DND-41 (cell line): ENCODE measurements at regions not wholly inside any gene's neighbourhood (a gene's known extent, or its start where the extent isn't known, plus 50 kb on each side); places are given as distances from the start of the nearest gene placed in this dataset.

Experiments
- ATAC-seq: fragments of 200-7000 bp; cut with Tn5 transposase; 3 replicates; pipeline ENCODE4 v1.9.1; 2021; ENCODE audit warnings: low read depth; ENCODE audit not compliant: insufficient read depth
- DNase-seq: peaks from one replicate; pipeline ENCODE4 v3.0.0-alpha.2; 2020
- H2AFZ ChIP-seq: 2 replicates; pipeline ENCODE4 v1.6.0; 2012; ENCODE audit warnings: low read depth, low read length
- H3K27ac ChIP-seq: 2 replicates; pipeline ENCODE4 v1.5.1; 2012; ENCODE audit warnings: low read length, inconsistent platforms
- H3K27me3 ChIP-seq: fragments of 200-600 bp; sonication (generic); 2 replicates; pipeline ENCODE4 v1.6.0; 2012; ENCODE audit warnings: low read length, mild to moderate bottlenecking, inconsistent platforms; ENCODE audit not compliant: insufficient read depth, poor library complexity
- H3K36me3 ChIP-seq: 2 replicates; pipeline ENCODE4 v1.5.1; 2012; ENCODE audit warnings: low read length, inconsistent platforms; ENCODE audit not compliant: insufficient read depth
- H3K4me1 ChIP-seq: 2 replicates; pipeline ENCODE4 v1.5.1; 2012; ENCODE audit warnings: mild to moderate bottlenecking, low read length; ENCODE audit not compliant: insufficient read depth
- H3K4me2 ChIP-seq: 2 replicates; pipeline ENCODE4 v1.6.0; 2012; ENCODE audit warnings: mild to moderate bottlenecking, moderate library complexity, low read length, inconsistent platforms; ENCODE audit not compliant: insufficient read depth
- H3K4me3 ChIP-seq, 2 experiments: fragments of 200-600 bp in 1 of 2; shearing (Covaris generic) in 1 of 2; 2 replicates each; pipeline ENCODE4 v1.5.1; 2012 to 2016; ENCODE audit warnings: inconsistent platforms in 2 of 2, low read length in 2 of 2, mild to moderate bottlenecking in 2 of 2, low read depth in 1 of 2, moderate library complexity in 1 of 2
- H3K79me2 ChIP-seq: 2 replicates; pipeline ENCODE4 v1.6.0; 2012; ENCODE audit warnings: low read length, inconsistent platforms; ENCODE audit not compliant: insufficient read depth
- H3K9ac ChIP-seq: 2 replicates; pipeline ENCODE4 v1.6.0; 2012; ENCODE audit warnings: low read depth, mild to moderate bottlenecking, inconsistent platforms, low read length, moderate library complexity
- H3K9me3 ChIP-seq: 2 replicates; pipeline ENCODE4 v1.5.1; 2012; ENCODE audit warnings: low read length, moderate library complexity, mild to moderate bottlenecking, inconsistent platforms; ENCODE audit not compliant: insufficient read depth, severe bottlenecking
- H4K20me1 ChIP-seq: 2 replicates; pipeline ENCODE4 v1.6.0; 2012; ENCODE audit warnings: low read length; ENCODE audit not compliant: insufficient read depth
- CTCF ChIP-seq: IDR thresholded peaks from 2 replicates; pipeline ENCODE4 v1.5.1; 2012; ENCODE audit warnings: borderline replicate concordance, low read length, moderate library complexity, mild to moderate bottlenecking; ENCODE audit not compliant: poor library complexity, severe bottlenecking; ENCODE audit errors: extremely low read depth
- EZH2 ChIP-seq: IDR thresholded peaks from 3 replicates; pipeline ENCODE4 v1.6.1; 2012; ENCODE audit warnings: borderline replicate concordance, low read depth, mild to moderate bottlenecking, moderate library complexity, low read length, inconsistent platforms; ENCODE audit not compliant: severe bottlenecking

DNA sequence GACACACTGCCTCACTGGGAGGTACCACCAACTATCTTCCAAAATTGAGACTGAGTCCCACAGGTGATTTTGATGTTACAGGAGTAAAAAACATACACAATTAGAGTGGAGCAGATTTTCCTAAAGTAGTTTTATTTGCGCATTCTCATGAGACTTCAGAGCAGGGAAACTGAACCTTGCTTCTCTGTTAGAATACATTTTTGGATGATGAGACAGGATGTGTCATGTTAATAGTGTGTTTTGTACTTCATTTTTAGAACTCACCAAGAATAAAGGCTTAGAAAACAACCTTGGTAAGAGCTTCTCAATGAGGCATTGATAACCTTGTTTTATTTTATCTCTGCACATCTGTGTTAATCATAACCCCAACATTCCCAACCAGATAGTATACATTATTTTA is 310.2 kb upstream of the GALNT5 start:
- Histone ChIP-seq H3K9me3 (peaks cover 14% of the 10 kb centered on the region), H2AFZ (0 out of 2 replicates have a peak overlapping the region, but pooled peaks have one; percentile 26), H3K4me1 (no peaks in the 10 kb centered on the region), H3K4me3 (no peak overlapping the region), H3K27ac (no peak overlapping the region), H4K20me1 (no peaks in the 10 kb centered on the region), H3K4me2 (no peak overlapping the region), H3K79me2 (no peaks in the 10 kb centered on the region), H3K27me3 (no peaks in the 10 kb centered on the region), H3K9ac (no peak overlapping the region), H3K36me3 (no peaks in the 10 kb centered on the region)
- DNase-seq (no peak), ATAC-seq (no peak)
- no peak for TF ChIP-seq CTCF
- TF ChIP-seq EZH2, result no peak

DNA sequence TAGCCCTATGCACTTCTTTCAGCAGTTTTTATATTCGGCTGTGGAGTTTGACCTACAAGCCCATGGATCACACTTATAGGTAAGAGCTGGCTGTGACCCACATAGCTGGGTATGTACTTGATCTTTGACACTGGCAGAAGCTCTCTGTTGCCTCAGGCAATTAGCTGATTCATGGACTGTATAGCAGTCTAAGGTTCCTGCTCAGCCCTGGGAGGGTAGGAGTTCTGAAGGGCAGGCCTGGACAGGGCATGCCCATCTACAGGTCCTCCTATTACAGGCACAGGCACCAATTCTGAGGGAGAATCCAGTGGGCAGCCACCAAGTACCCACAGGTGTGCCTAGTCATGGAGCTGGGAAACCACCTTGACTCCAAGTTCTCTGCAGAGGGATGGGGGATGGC is 301.8 kb upstream of the GALNT5 start:
- Histone ChIP-seq H4K20me1 (no peaks in the 10 kb centered on the region), H3K79me2 (no peaks in the 10 kb centered on the region), H3K9me3 (peaks cover 47% of the 10 kb centered on the region), H3K27me3 (no peaks in the 10 kb centered on the region), H3K4me2 (no peak overlapping the region), H3K27ac (no peak overlapping the region), H2AFZ (no peak overlapping the region), H3K4me3 (no peak overlapping the region), H3K36me3 (0 out of 2 replicates have a peak, but pooled peaks cover 7% of the 10 kb centered on the region), H3K9ac (no peak overlapping the region), H3K4me1 (no peaks in the 10 kb centered on the region)
- DNase-seq (no peak), ATAC-seq (no peak)
- TF ChIP-seq EZH2 (no peak), CTCF (no peak)

GRCh38 chr2:156956161-156956560 is 301.3 kb upstream of the GALNT5 start:
- DNase-seq (no peak), ATAC-seq (no peak)
- Histone ChIP-seq H3K9me3 (peaks cover 44% of the 10 kb centered on the region), H3K27ac (no peak overlapping the region), H3K4me3 (no peak overlapping the region), H3K4me1 (no peaks in the 10 kb centered on the region), H3K4me2 (no peak overlapping the region), H3K27me3 (no peaks in the 10 kb centered on the region), H2AFZ (no peak overlapping the region), H4K20me1 (no peaks in the 10 kb centered on the region), H3K9ac (no peak overlapping the region), H3K79me2 (no peaks in the 10 kb centered on the region), H3K36me3 (0 out of 2 replicates have a peak, but pooled peaks cover 7% of the 10 kb centered on the region)
- TF ChIP-seq EZH2 (no peak), CTCF (no peak)

DNA sequence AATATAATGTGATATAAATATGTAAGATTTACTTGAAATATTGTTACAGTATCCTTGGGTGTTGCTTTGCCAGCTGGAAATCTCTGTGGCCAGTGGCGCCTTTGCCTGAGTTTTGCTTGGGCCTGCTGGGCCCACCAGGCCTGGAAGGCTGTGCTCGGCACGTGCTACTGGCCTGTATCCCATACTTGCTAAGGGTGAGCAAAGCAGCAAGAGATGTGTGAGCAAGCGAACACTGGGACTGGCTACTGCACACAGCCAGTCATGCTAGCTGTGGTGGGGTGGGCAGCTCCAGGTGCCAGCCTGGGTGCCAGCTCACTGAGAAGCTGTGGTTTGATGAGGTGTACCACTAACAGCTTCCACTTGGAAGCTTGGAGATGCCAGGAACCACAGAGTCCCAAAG is 299.1 kb upstream of the GALNT5 start:
- Histone ChIP-seq H4K20me1 (no peaks in the 10 kb centered on the region), H3K36me3 (0 out of 2 replicates have a peak, but pooled peaks cover 7% of the 10 kb centered on the region), H3K9ac (no peak overlapping the region), H3K4me1 (no peaks in the 10 kb centered on the region), H3K4me2 (no peak overlapping the region), H3K79me2 (no peaks in the 10 kb centered on the region), H3K4me3 (peak overlapping the region in 1 of 2 experiments; percentile 29; a peak in 2 of 4 replicates), H2AFZ (no peak overlapping the region), H3K9me3 (peaks cover 39% of the 10 kb centered on the region), H3K27ac (no peak overlapping the region), H3K27me3 (no peaks in the 10 kb centered on the region)
- TF ChIP-seq CTCF (no peak), EZH2 (no peak)
- ATAC-seq (no peak), DNase-seq (no peak)
